ENCODE measurements at regions not wholly inside any gene's neighbourhood (a gene's known extent, or its start where the extent isn't known, plus 50 kb on each side); places are given as distances from the start of the nearest gene placed in this dataset.

DNA sequence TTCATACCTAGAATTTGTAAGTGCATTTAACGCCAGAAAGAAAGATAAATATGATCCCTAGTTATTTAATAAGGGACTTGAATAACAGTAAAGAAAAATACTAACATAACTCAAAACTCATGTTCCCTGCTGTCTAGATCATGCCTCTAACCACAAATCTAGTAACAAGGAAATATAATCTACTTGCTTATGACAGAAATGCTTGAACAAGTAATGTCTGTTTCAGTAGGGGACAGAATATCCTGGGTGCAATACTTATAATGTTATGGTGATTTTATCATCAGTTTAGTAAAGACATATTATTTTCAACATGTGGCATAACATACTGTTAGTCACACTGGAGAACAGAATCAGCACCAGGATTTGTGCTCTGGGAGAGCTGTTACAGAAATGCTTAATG lies 861.9 kb upstream of the SLITRK1 start:
- DNase-seq (ENCODE audit: low read depth, low spot score), result no peak
- no peaks in the 10 kb centered on the region for H3K9me3 ChIP-seq (ENCODE audit: control insufficient read depth in 1 of 2, insufficient read depth in 1 of 2, low read depth in 1 of 2, low read length in 2 of 2)
- H3K27me3 ChIP-seq (ENCODE audit: insufficient read depth, low read length), result no peaks in the 10 kb centered on the region
- RAD21 ChIA-PET (ENCODE audit: low non-redundant PET in 1 of 2, low total read pairs in 2 of 2, uncharacterized antibody in 2 of 2, unreplicated experiment in 2 of 2), result no interaction called here
- H2AFZ ChIP-seq (ENCODE audit: low read depth, low read length, poor library complexity, severe bottlenecking), result no peak overlapping the region
- CTCF ChIA-PET, result no interaction called here
- H3K79me2 ChIP-seq (ENCODE audit: insufficient read depth, low read length), result no peaks in the 10 kb centered on the region
- no peak overlapping the region for H3K4me3 ChIP-seq (replicated peaks in 1 of 2; ENCODE audit: low read depth in 1 of 2, low read length in 2 of 2)
- intact Hi-C loops (cut with micrococcal nuclease), result no loop called here
- TF ChIP-seq POLR2A (IDR thresholded peaks at IDR 0.05; ENCODE audit: borderline replicate concordance, extremely low read depth, insufficient read depth, insufficient read length) (no peak), TCF7L2 (IDR thresholded peaks at IDR 0.05; ENCODE audit: borderline replicate concordance, extremely low read depth, insufficient read depth, insufficient read length) (no peak), ZNF274 (IDR thresholded peaks at IDR 0.05; ENCODE audit: low read depth, low read length) (no peak), SIN3A (IDR thresholded peaks at IDR 0.05; ENCODE audit: low read depth) (no peak)
- no peaks in the 10 kb centered on the region for H3K9me2 ChIP-seq (ENCODE audit: insufficient read depth)
- no peaks in the 10 kb centered on the region for H3K4me1 ChIP-seq (ENCODE audit: control insufficient read depth in 1 of 2, insufficient read depth in 2 of 2, low read length in 2 of 2)
- H3K9ac ChIP-seq (ENCODE audit: low read length), result no peak overlapping the region
- BruUV-seq (replicated peaks), result no TSS peak
- no peak overlapping the region for H3K4me2 ChIP-seq (ENCODE audit: low read length)
- ATAC-seq, result no peak
- POLR2A ChIA-PET, result no interaction called here
- H3K27ac ChIP-seq (ENCODE audit: low read depth, low read length), result no peak overlapping the region
- no peaks in the 10 kb centered on the region; the same call in 1 of the 2 replicates for H4K20me1 ChIP-seq (ENCODE audit: insufficient read depth)
- H3K36me3 ChIP-seq (ENCODE audit: control insufficient read depth in 1 of 2, insufficient read depth in 2 of 2, low read length in 2 of 2), result no peaks in the 10 kb centered on the region

DNA sequence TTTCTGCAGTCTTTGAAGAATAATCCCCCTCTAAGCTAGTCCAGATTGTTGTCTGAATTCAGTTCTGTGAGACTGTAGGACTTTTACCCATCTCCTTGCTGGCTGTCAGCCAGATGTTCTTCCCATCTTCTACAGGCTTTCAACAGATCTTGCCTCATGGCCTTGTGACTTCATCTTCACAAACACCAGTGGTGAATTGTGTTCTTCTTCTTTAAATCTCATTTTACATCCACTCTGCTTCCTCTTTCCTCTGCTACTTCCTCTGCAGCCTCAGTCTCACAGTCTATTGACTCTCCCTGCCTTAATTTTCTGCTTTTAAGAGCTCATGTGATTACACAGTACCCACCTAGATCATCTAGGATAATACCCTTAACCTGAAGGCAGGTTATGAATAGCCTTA lies 859.0 kb upstream of the SLITRK1 start:
- DNase-seq (ENCODE audit: low read depth, low spot score), result no peak
- no peaks in the 10 kb centered on the region for H3K9me2 ChIP-seq (ENCODE audit: insufficient read depth)
- H3K4me1 ChIP-seq (ENCODE audit: control insufficient read depth in 1 of 2, insufficient read depth in 2 of 2, low read length in 2 of 2), result no peaks in the 10 kb centered on the region
- peaks cover 0 to 5% of the 10 kb centered on the region in 2 experiments; a peak in 1 of 4 replicates for H3K9me3 ChIP-seq (ENCODE audit: control insufficient read depth in 1 of 2, insufficient read depth in 1 of 2, low read depth in 1 of 2, low read length in 2 of 2)
- intact Hi-C loops (cut with micrococcal nuclease), result no loop called here
- no peaks in the 10 kb centered on the region for H3K79me2 ChIP-seq (ENCODE audit: insufficient read depth, low read length)
- H3K4me2 ChIP-seq (ENCODE audit: low read length), result no peak overlapping the region
- no peak for ATAC-seq
- H3K27ac ChIP-seq (ENCODE audit: low read depth, low read length), result no peak overlapping the region
- no peak overlapping the region for H3K9ac ChIP-seq (ENCODE audit: low read length)
- no peaks in the 10 kb centered on the region; the same call in 1 of the 2 replicates for H4K20me1 ChIP-seq (ENCODE audit: insufficient read depth)
- BruUV-seq (replicated peaks), result no TSS peak
- ChIA-PET CTCF (no interaction called here), RAD21 (ENCODE audit: low non-redundant PET in 1 of 2, low total read pairs in 2 of 2, uncharacterized antibody in 2 of 2, unreplicated experiment in 2 of 2) (no interaction called here), POLR2A (no interaction called here)
- no peak overlapping the region for H3K4me3 ChIP-seq (replicated peaks in 1 of 2; ENCODE audit: low read depth in 1 of 2, low read length in 2 of 2)
- no peaks in the 10 kb centered on the region for H3K27me3 ChIP-seq (ENCODE audit: insufficient read depth, low read length)
- H2AFZ ChIP-seq (ENCODE audit: low read depth, low read length, poor library complexity, severe bottlenecking), result no peak overlapping the region
- no peaks in the 10 kb centered on the region for H3K36me3 ChIP-seq (ENCODE audit: control insufficient read depth in 1 of 2, insufficient read depth in 2 of 2, low read length in 2 of 2)
- TF ChIP-seq SIN3A (IDR thresholded peaks at IDR 0.05; ENCODE audit: low read depth), result no peak
- no peak for TF ChIP-seq CEBPB (IDR thresholded peaks at IDR 0.05; ENCODE audit: low read depth)
- TF ChIP-seq, protein P1, sequence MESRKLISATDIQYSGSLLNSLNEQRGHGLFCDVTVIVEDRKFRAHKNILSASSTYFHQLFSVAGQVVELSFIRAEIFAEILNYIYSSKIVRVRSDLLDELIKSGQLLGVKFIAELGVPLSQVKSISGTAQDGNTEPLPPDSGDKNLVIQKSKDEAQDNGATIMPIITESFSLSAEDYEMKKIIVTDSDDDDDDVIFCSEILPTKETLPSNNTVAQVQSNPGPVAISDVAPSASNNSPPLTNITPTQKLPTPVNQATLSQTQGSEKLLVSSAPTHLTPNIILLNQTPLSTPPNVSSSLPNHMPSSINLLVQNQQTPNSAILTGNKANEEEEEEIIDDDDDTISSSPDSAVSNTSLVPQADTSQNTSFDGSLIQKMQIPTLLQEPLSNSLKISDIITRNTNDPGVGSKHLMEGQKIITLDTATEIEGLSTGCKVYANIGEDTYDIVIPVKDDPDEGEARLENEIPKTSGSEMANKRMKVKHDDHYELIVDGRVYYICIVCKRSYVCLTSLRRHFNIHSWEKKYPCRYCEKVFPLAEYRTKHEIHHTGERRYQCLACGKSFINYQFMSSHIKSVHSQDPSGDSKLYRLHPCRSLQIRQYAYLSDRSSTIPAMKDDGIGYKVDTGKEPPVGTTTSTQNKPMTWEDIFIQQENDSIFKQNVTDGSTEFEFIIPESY (IDR thresholded peaks at IDR 0.05; ENCODE audit: extremely low read depth, insufficient replicate concordance, low read length), result no peak
- TF ChIP-seq, protein P2, sequence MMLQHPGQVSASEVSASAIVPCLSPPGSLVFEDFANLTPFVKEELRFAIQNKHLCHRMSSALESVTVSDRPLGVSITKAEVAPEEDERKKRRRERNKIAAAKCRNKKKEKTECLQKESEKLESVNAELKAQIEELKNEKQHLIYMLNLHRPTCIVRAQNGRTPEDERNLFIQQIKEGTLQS (IDR thresholded peaks at IDR 0.05), result no peak
- TF ChIP-seq, protein P3, sequence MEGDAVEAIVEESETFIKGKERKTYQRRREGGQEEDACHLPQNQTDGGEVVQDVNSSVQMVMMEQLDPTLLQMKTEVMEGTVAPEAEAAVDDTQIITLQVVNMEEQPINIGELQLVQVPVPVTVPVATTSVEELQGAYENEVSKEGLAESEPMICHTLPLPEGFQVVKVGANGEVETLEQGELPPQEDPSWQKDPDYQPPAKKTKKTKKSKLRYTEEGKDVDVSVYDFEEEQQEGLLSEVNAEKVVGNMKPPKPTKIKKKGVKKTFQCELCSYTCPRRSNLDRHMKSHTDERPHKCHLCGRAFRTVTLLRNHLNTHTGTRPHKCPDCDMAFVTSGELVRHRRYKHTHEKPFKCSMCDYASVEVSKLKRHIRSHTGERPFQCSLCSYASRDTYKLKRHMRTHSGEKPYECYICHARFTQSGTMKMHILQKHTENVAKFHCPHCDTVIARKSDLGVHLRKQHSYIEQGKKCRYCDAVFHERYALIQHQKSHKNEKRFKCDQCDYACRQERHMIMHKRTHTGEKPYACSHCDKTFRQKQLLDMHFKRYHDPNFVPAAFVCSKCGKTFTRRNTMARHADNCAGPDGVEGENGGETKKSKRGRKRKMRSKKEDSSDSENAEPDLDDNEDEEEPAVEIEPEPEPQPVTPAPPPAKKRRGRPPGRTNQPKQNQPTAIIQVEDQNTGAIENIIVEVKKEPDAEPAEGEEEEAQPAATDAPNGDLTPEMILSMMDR (IDR thresholded peaks at IDR 0.05 in 2 of 3, conservative IDR thresholded peaks at IDR 0.05 in 1 of 3; ENCODE audit: borderline replicate concordance in 1 of 3, insufficient read depth in 1 of 3, low read depth in 2 of 3, low read length in 2 of 3), result no peak
- TF ChIP-seq POLR2AphosphoS5 (IDR thresholded peaks at IDR 0.05; ENCODE audit: low read depth, low read length), result no peak
- TF ChIP-seq CBX3 (IDR thresholded peaks at IDR 0.05; ENCODE audit: low read depth), result no peak
- TF ChIP-seq JUND (IDR thresholded peaks at IDR 0.05), result no peak
- no peak for TF ChIP-seq ZNF274 (IDR thresholded peaks at IDR 0.05; ENCODE audit: low read depth, low read length)
- no peak for TF ChIP-seq POLR2A (IDR thresholded peaks at IDR 0.05; ENCODE audit: borderline replicate concordance, extremely low read depth, insufficient read depth, insufficient read length)
- no peak for TF ChIP-seq FOSL1 (IDR thresholded peaks at IDR 0.05; ENCODE audit: low read depth)
- TF ChIP-seq, protein P4, sequence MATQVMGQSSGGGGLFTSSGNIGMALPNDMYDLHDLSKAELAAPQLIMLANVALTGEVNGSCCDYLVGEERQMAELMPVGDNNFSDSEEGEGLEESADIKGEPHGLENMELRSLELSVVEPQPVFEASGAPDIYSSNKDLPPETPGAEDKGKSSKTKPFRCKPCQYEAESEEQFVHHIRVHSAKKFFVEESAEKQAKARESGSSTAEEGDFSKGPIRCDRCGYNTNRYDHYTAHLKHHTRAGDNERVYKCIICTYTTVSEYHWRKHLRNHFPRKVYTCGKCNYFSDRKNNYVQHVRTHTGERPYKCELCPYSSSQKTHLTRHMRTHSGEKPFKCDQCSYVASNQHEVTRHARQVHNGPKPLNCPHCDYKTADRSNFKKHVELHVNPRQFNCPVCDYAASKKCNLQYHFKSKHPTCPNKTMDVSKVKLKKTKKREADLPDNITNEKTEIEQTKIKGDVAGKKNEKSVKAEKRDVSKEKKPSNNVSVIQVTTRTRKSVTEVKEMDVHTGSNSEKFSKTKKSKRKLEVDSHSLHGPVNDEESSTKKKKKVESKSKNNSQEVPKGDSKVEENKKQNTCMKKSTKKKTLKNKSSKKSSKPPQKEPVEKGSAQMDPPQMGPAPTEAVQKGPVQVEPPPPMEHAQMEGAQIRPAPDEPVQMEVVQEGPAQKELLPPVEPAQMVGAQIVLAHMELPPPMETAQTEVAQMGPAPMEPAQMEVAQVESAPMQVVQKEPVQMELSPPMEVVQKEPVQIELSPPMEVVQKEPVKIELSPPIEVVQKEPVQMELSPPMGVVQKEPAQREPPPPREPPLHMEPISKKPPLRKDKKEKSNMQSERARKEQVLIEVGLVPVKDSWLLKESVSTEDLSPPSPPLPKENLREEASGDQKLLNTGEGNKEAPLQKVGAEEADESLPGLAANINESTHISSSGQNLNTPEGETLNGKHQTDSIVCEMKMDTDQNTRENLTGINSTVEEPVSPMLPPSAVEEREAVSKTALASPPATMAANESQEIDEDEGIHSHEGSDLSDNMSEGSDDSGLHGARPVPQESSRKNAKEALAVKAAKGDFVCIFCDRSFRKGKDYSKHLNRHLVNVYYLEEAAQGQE (IDR thresholded peaks at IDR 0.05; ENCODE audit: low read depth), result no peak

Data from HCT116 (cell line).